NCI-H524 treated with DMSO at 0.1 percent for 48 hours (cell line): ENCODE measurements at regions not wholly inside any gene's neighbourhood (a gene's known extent, or its start where the extent isn't known, plus 50 kb on each side); places are given as distances from the start of the nearest gene placed in this dataset.

Experiments
- DNase-seq: peaks from one replicate; lab custom pipeline; 2025; lab: John Stamatoyannopoulos, UW

- no peak for DNase-seq
Measured at GRCh38 chr4:95672811-95673210, 124.0 kb upstream of the UNC5C start.

GRCh38 chr4:95660719-95661118, 111.9 kb upstream of the UNC5C start:
- DNase-seq, result no peak

GRCh38 chr4:95651891-95652290, 103.1 kb upstream of the UNC5C start:
- no peak for DNase-seq

- no peak for DNase-seq
Measured at GRCh38 chr4:95644417-95644816, 95.6 kb upstream of the UNC5C start.

GRCh38 chr4:95643627-95644026, 94.9 kb upstream of the UNC5C start:
- DNase-seq, result no peak

- DNase-seq, result no peak
Measured at GRCh38 chr4:95641571-95641970, 92.8 kb upstream of the UNC5C start.

GRCh38 chr4:95640311-95640710, 91.5 kb upstream of the UNC5C start:
- DNase-seq, result no peak

GRCh38 chr4:95638920-95639501, 90.2 kb upstream of the UNC5C start:
- DNase-seq, result no peak

GRCh38 chr4:95637043-95637600, 88.3 kb upstream of the UNC5C start:
- DNase-seq, result no peak

- no peak for DNase-seq
Measured at GRCh38 chr4:95636061-95636460, 87.3 kb upstream of the UNC5C start.

- DNase-seq, result no peak
Measured at GRCh38 chr4:95627709-95628108, 78.9 kb upstream of the UNC5C start.

GRCh38 chr4:95627024-95627605, 78.3 kb upstream of the UNC5C start:
- no peak for DNase-seq

- no peak for DNase-seq
Measured at GRCh38 chr4:95625020-95625419, 76.2 kb upstream of the UNC5C start.

GRCh38 chr4:95619525-95620443, 71.0 kb upstream of the UNC5C start:
- DNase-seq, result no peak

GRCh38 chr4:95614684-95615205, 66.0 kb upstream of the UNC5C start:
- DNase-seq, result no peak

- no peak for DNase-seq
Measured at GRCh38 chr4:95610061-95610569, 61.3 kb upstream of the UNC5C start.

GRCh38 chr4:95606739-95607138, 58.0 kb upstream of the UNC5C start:
- DNase-seq, result no peak

- DNase-seq, result no peak
Measured at GRCh38 chr4:95603393-95603792, 54.6 kb upstream of the UNC5C start.

GRCh38 chr4:95602872-95603271, 54.1 kb upstream of the UNC5C start:
- no peak for DNase-seq

- DNase-seq, result no peak
Measured at GRCh38 chr4:95601356-95601755, 52.6 kb upstream of the UNC5C start.

- no peak for DNase-seq
Measured at GRCh38 chr4:95599777-95600400, 51.1 kb upstream of the UNC5C start.
